DMS 273 treated with DMSO at 0.1 percent for 48 hours (cell line): ENCODE measurements at regions not wholly inside any gene's neighbourhood (a gene's known extent, or its start where the extent isn't known, plus 50 kb on each side); places are given as distances from the start of the nearest gene placed in this dataset.

Experiments used
- DNase-seq: peaks from one replicate; lab custom pipeline; 2025; lab: John Stamatoyannopoulos, UW

GRCh38 chr5:98564836-98565235 is 208.6 kb upstream of the RGMB start:
- DNase-seq = no peak

GRCh38 chr5:98568336-98568735 is 205.1 kb upstream of the RGMB start:
- no peak for DNase-seq

- DNase-seq = no peak
These were observed 204.2 kb upstream of the RGMB start for GRCh38 chr5:98569288-98569687.

DNA sequence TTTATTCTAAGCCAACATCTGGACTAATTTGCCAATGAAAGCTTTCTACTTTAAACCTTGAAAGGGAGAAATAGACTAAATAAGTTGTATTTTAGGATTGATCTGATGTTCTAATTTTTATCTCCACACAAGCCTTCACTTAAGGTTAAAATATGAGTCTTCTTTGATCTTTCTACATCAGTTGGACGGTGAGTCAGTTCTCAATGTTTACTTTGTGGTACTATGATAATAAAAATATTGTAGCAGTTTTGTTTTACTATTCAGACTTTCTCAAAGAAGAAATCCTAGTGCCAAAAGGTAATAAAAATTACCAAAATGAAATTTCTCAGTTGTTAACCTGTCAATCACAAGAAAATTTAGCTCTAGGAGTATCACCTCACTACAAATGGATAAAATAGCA is 203.5 kb upstream of the RGMB start:
- DNase-seq = no peak

DNA sequence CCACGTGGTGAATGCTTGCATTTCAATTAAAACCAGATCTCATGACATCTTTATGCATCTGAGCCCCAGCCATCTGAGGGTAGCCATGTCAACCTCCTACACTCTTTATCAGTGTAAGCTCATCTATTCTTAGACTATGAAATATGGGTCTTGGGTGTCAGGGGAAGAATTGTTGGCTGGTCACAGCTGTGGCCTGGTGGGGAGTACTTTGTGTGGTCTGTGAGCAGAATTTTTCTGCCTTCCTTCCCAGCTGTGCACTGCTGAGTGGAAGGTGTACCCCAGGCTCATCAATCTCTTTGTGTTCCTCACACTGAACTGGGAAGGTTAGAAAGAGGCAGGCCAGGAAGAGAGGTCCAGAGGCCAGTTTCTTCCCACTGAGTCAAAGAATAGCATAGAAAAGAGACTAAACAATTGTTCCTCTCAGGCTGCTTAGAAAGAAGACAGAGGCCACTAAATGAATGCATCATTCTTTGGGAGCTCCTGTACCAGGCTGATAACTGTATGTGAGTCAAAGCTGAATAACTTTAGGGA is 202.7 kb upstream of the RGMB start:
- no peak for DNase-seq

DNA sequence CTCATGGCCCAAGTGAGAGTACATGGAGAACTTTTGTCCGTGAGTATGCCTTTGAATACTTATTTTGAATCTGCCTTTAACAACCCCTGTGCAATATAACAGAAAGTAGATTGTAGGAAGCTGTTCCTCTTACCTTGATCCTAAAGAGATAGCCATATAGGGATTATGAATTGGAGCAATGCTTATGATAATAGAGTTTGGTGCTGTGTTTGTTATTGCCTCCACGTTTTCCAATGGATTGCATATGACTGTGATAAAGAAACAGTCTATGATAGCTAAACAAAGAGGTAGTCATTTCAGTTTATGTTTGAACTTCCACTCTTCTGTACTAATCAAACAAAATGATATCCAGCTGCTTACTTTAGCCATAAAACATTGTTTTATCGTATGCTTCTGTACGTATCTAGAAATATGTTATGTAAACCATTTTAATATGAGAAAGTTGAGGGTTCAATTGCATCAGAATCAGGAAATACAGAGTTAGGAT is 199.6 kb upstream of the RGMB start:
- no peak for DNase-seq

DNA sequence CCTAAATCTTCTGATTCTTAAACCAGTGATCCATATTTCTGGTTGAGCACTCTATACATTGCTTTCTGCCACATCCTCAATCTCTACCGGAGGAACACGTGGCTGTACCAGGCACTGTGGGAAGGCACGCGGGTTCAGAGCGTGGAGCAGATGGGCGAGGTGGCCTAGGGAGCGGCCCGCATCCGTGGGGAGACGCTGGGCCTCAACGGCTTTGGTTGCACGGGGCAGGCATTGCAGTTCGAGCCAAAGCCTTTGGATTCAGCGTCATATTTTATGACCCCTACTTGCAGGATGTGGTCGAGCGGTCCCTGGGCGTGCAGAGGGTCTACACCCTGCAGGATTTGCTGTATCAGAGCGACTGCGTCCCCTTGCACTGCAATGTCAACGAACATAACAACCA is 197.2 kb upstream of the RGMB start:
- no peak for DNase-seq

GRCh38 chr5:98578438-98578837 is 195.0 kb upstream of the RGMB start:
- DNase-seq = no peak

DNA sequence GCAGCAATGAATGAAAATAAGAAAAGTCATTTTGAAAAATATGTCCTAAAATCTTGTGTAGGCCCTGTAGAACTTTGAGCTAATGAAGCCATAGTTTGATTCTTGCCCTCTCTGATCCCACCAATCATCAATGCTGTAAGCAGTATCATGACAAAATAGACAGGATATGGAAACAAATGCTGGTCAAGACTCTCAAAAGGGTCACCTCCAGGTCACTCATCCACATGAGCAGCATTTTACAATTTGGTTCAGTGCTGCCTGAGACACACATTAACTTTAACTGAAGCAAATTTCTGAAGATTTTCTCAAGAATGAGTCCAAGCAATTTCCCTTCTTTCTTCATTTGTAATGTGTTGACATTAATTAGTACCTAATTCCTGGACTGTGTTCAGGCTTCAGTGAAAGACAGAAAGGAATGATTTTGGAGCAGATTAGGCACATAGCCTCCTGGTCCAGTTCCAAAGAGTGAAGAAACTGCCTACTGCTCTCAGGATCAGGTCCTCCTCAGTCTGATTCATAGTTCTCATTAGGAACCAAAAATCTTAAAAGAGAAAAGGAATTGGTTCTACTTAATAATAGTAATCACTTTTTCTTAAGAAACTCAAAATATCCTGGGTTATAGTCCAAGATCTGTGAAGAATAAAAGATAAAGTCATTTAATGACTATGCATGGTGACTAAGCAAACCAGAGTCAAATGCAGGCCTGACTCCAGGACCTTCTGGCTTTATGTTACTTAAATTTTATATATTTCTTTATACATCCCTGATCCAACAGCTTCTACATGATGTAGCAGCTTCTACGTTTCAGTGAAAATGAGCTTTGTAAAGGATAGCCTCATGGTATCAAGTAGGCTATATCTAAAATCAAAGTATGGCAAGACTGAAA is 192.1 kb upstream of the RGMB start:
- no peak for DNase-seq

GRCh38 chr5:98583586-98583985 is 189.9 kb upstream of the RGMB start:
- no peak for DNase-seq

- no peak for DNase-seq
These were observed 187.7 kb upstream of the RGMB start for GRCh38 chr5:98585661-98586310.

DNA sequence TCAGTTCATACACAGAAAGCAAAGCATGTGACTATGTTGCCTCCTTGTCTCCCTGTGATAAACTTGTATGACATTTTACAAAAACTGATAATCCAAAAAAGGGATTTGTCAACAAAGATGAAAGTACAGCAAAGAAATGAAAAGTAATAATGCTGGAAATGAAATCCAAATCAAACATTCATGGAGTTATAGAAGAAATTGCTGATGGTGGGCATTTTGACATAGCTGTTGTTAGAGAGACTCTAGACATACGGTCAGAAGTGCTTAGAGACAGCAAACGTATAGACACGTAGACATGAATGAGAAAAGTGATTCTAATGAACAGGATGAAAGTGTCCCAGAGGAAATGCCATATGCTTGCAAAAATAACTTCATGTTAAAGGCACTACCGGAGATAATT is 186.9 kb upstream of the RGMB start:
- no peak for DNase-seq

- no peak for DNase-seq
These were observed 186.3 kb upstream of the RGMB start for GRCh38 chr5:98587166-98587565.

GRCh38 chr5:98588215-98588614 is 185.2 kb upstream of the RGMB start:
- DNase-seq = no peak

DNA sequence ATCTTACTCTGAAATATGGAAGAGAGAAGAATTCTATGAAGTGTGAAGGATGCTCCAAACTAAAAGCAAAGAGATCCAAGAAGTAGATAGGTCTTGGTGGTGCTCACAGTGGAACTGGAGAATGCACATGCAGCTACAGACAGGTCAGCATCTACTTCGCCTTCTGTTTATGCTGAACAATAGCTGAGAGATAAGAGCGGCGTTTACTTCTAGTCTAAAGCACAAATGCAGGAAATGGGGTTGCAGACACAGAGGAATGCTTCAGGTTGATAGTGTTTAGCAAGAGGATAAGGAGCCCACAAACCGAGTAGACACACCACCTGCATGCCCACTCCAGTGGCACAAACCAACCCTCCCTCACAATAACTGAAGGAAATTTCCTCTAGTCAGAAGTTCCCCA is 180.0 kb upstream of the RGMB start:
- no peak for DNase-seq

DNA sequence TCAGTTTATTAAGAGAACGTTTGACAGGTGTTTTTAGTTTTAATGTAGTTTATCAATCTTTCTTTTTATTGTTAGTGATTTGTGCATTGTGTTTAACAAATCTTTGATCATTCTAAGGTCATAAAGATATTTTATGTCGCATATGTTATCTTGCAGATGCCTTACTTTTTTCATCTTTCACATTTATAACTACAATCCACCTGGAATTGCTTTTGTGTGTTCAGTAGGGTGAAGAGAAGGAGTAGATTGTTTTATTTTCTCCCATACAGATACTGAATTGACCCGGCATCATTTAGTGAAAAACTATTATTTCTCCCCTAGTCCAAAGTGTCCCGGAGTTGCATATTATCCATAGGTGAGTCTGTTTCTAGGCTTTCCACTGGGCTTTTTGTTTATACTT is 179.4 kb upstream of the RGMB start:
- DNase-seq = no peak

- DNase-seq = no peak
These were observed 174.4 kb upstream of the RGMB start for GRCh38 chr5:98599016-98599415.

DNA sequence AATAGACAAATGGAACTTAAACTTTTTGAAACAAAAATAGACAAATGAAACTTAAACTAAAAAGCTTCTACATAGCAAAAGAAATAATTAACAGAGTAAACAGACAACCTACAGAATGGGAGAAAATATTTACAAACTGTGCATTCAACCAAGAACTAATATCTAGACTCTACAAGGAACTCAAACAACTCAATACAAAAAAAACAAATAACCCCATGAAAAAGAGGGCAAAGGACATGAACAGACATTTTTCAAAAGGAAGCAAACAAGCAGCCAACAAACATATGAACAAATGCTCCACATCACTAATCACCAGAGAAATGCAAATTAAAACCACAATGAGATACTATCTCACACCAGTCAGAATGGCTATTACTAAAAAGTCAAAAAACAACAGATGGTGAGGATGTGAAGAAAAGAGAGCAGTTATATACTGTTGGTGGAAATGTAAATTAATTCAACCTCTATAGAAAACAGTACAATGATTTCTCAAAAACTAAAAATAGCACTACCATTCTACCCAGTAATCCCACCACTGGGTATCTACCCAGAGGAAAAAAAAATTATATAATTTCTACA is 170.8 kb upstream of the RGMB start:
- DNase-seq = peak; percentile 25

GRCh38 chr5:98603456-98603855 is 170.0 kb upstream of the RGMB start:
- DNase-seq = no peak

- no peak for DNase-seq
These were observed 169.2 kb upstream of the RGMB start for GRCh38 chr5:98604301-98604700.

DNA sequence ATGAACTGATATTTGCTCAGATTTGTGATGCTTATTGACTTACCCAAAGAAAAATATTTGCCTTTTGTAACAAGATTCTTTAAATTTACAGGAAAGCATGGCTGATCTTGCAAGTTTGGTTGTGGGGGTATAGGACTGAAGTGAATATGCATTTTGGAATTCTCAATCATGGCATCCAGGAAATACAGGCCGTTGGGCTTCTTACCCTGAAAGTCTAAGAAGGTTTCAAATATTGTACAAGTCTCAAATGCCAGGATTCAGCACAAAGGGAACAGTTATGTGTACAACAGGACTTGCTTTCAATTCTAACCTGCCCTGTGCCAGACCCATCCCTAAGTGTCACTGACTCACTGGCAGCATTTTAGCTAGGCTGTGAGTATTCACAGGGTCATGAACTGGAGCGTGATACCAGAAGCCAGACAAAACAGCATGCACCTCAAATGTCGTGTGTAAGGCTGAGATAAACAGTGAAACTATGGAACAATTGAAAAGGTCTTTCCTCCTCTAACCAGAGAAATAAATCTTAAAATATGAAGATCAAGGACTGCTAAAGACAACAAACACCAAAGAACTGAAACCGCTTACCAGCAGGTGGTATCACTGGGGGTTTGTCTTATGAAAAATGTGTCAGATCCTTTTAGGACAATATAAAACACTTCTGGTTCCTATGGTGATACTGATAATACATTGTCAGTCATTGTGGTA is 168.6 kb upstream of the RGMB start:
- DNase-seq = no peak

GRCh38 chr5:98605426-98605825 is 168.0 kb upstream of the RGMB start:
- no peak for DNase-seq
